ENCODE measurements at regions not wholly inside any gene's neighbourhood (a gene's known extent, or its start where the extent isn't known, plus 50 kb on each side); places are given as distances from the start of the nearest gene placed in this dataset.

GRCh38 chr14:98207415-98207814 lies 1064.6 kb downstream of the BCL11B start:
- ATAC-seq (ENCODE audit: low read depth): no peak
- intact Hi-C loops (cut with micrococcal nuclease) (no loop called here), dilution Hi-C loops (cut with HindIII; ENCODE audit: low sequenced_read_pairs, unreplicated experiment) (no loop called here), in situ Hi-C loops (cut with MboI; ENCODE audit: low sequenced_read_pairs) (no loop called here)
- no peak overlapping the region for H4K8ac ChIP-seq (ENCODE audit: low read depth in 2 of 2, low read length in 2 of 2)
- no peak overlapping the region for H3K27ac ChIP-seq (ENCODE audit: insufficient read depth, low read length)
- H2BK20ac ChIP-seq (ENCODE audit: low read depth, low read length): no peak overlapping the region
- no peak overlapping the region for H3K4me3 ChIP-seq (ENCODE audit: insufficient read depth, low read depth, low read length)
- BruUV-seq (replicated peaks): no TSS peak
- H3K4ac ChIP-seq (ENCODE audit: low read depth, low read length): no peak overlapping the region
- no peak overlapping the region for H3K56ac ChIP-seq (ENCODE audit: extremely low read depth, insufficient read depth, low read length)
- TF ChIP-seq POLR2A (IDR thresholded peaks at IDR 0.05; ENCODE audit: low read depth, low read length) (no peak), NFE2L2 (IDR thresholded peaks at IDR 0.05; ENCODE audit: low read depth, low read length) (no peak), MAFK (IDR thresholded peaks at IDR 0.05; ENCODE audit: low read depth, low read length) (no peak), RFX5 (IDR thresholded peaks at IDR 0.05; ENCODE audit: low read depth, low read length) (no peak), RAD21 (IDR thresholded peaks at IDR 0.05; ENCODE audit: low read length) (no peak), RCOR1 (IDR thresholded peaks at IDR 0.05; ENCODE audit: insufficient replicate concordance, low read length) (no peak), CTCF (conservative IDR thresholded peaks at IDR 0.05; ENCODE audit: low read depth, low read length) (no peak), CEBPB (IDR thresholded peaks at IDR 0.05; ENCODE audit: low read depth, low read length) (no peak), ELK1 (IDR thresholded peaks at IDR 0.05; ENCODE audit: borderline replicate concordance, low read depth, low read length) (no peak), BHLHE40 (IDR thresholded peaks at IDR 0.05; ENCODE audit: low read depth, low read length) (no peak), SMC3 (IDR thresholded peaks at IDR 0.05; ENCODE audit: low read depth, low read length) (no peak), FOS (IDR thresholded peaks at IDR 0.05; ENCODE audit: low read depth, low read length) (no peak), USF2 (IDR thresholded peaks at IDR 0.05; ENCODE audit: low read depth, low read length) (no peak), MAZ (IDR thresholded peaks at IDR 0.05; ENCODE audit: borderline replicate concordance, low read depth, low read length) (no peak), CHD1 (IDR thresholded peaks at IDR 0.05; ENCODE audit: low read depth, low read length) (no peak), MXI1 (IDR thresholded peaks at IDR 0.05; ENCODE audit: borderline replicate concordance, low read depth, low read length) (no peak)
- no peak overlapping the region for H4K91ac ChIP-seq (ENCODE audit: insufficient read depth, low read depth, low read length)
- POLR2A ChIA-PET (ENCODE audit: unreplicated experiment): no interaction called here
- no peak overlapping the region for H3K4me2 ChIP-seq (ENCODE audit: low read depth, low read length)
- WGBS, 2 experiments (ENCODE audit: extremely low coverage in 2 of 2, insufficient read length in 1 of 2): 62% methylated on average over 2 of the region's 10 CpGs; no CpG with 5 or more reads in 1 of the 2 experiments
- no peaks in the 10 kb centered on the region for H4K20me1 ChIP-seq (ENCODE audit: insufficient read depth, low read length)
- H3K18ac ChIP-seq (ENCODE audit: low read depth, low read length): no peak overlapping the region
- H4K5ac ChIP-seq (ENCODE audit: low read depth, low read length): no peak overlapping the region
- no peak overlapping the region for H2BK5ac ChIP-seq (ENCODE audit: low read depth, low read length, poor library complexity, severe bottlenecking)
- H3K27me3 ChIP-seq (ENCODE audit: control insufficient read depth, insufficient read depth, low read length): no peaks in the 10 kb centered on the region
- H2BK15ac ChIP-seq (ENCODE audit: low read depth, low read length): no peak overlapping the region
- H3K79me1 ChIP-seq (ENCODE audit: low read depth in 1 of 2, low read length in 2 of 2): no peaks in the 10 kb centered on the region
- no peak overlapping the region for H3K23ac ChIP-seq (ENCODE audit: low read depth, low read length)
- no peaks in the 10 kb centered on the region for H3K4me1 ChIP-seq (ENCODE audit: control insufficient read depth, insufficient read depth, low read length)
- H2AK5ac ChIP-seq (ENCODE audit: low read depth, low read length): no peak overlapping the region
- no peak overlapping the region for H2AFZ ChIP-seq (replicated peaks; ENCODE audit: low read length, poor library complexity)
- H2BK120ac ChIP-seq (ENCODE audit: low read depth, low read length): no peak overlapping the region
- H3K14ac ChIP-seq (replicated peaks; ENCODE audit: low read depth, low read length): no peak overlapping the region
- no peak for DNase-seq
- no peak overlapping the region for H2AK9ac ChIP-seq (replicated peaks; ENCODE audit: low read depth, low read length, poor library complexity)
- H3K9me3 ChIP-seq (ENCODE audit: control insufficient read depth, insufficient read depth, low read length): peaks cover 43% of the 10 kb centered on the region
- H3K36me3 ChIP-seq (ENCODE audit: control insufficient read depth, insufficient read depth, low read length): no peaks in the 10 kb centered on the region
- H3K9ac ChIP-seq (ENCODE audit: low read depth, low read length): no peak overlapping the region
- CTCF ChIA-PET: no interaction called here
- no peaks in the 10 kb centered on the region for H3K9me1 ChIP-seq (ENCODE audit: insufficient read depth, low read length)

Measured in IMR-90 (cell line).